ENCODE measurements at regions not wholly inside any gene's neighbourhood (a gene's known extent, or its start where the extent isn't known, plus 50 kb on each side); places are given as distances from the start of the nearest gene placed in this dataset.
A peak's percentile ranks its signal among the peaks of the same experiment; 100 is the strongest.

GRCh38 chr2:46836295-46837111, 79.1 kb downstream of the MCFD2 start:
- no peak overlapping the region for H3K4me3 Mint-ChIP-seq (ENCODE audit: unreplicated experiment)
- Histone ChIP-seq H3K79me2 (ENCODE audit: insufficient read depth, low read length) (no peaks in the 10 kb centered on the region), H3K4me2 (ENCODE audit: low read length) (peak overlapping the region; percentile 9), H4K20me1 (ENCODE audit: insufficient read depth, low read length) (no peaks in the 10 kb centered on the region), H3K27ac (ENCODE audit: low read depth, low read length) (no peak overlapping the region), H3K36me3 (ENCODE audit: insufficient read depth, low read length) (no peaks in the 10 kb centered on the region), H3K9ac (ENCODE audit: low read length) (no peak overlapping the region), H3K4me3 (ENCODE audit: insufficient read depth, low read depth, low read length) (no peak overlapping the region), H3K9me3 (ENCODE audit: insufficient read depth, low read depth, low read length) (no peaks in the 10 kb centered on the region), H3K27me3 (ENCODE audit: insufficient read depth, low read length) (no peaks in the 10 kb centered on the region), H2AFZ (ENCODE audit: low read depth, low read length) (peak overlapping the region; percentile 67), H3K4me1 (ENCODE audit: insufficient read depth, low read length) (peaks cover 15% of the 10 kb centered on the region)
- DNase-seq (ENCODE audit: low read depth) (peak; percentile 82), FAIRE-seq (no peak)
- peaks cover 3% of the 10 kb centered on the region for H3K36me3 Mint-ChIP-seq (ENCODE audit: low read depth, unreplicated experiment)
- peaks cover 8% of the 10 kb centered on the region for H3K9me3 Mint-ChIP-seq (ENCODE audit: unreplicated experiment)
- H3K27ac Mint-ChIP-seq (ENCODE audit: unreplicated experiment) = no peak overlapping the region
- TF ChIP-seq CTCF (IDR thresholded peaks at IDR 0.05; ENCODE audit: insufficient read depth, low read depth, low read length) = no peak
- no peak for TF ChIP-seq EZH2 (IDR thresholded peaks at IDR 0.05; ENCODE audit: insufficient read depth, low read length)
- H3K27me3 Mint-ChIP-seq (ENCODE audit: low read depth, unreplicated experiment) = peaks cover 12% of the 10 kb centered on the region
- H3K4me1 Mint-ChIP-seq (ENCODE audit: low read depth, unreplicated experiment) = peaks cover 5% of the 10 kb centered on the region

- FAIRE-seq = no peak
Observed at GRCh38 chr2:46835520-46835919, 80.1 kb downstream of the MCFD2 start.

More at GRCh38 chr2:46835520-46835919, 80.1 kb downstream of the MCFD2 start:
- Histone ChIP-seq H3K27ac (ENCODE audit: low read depth, low read length) (no peak overlapping the region), H4K20me1 (ENCODE audit: insufficient read depth, low read length) (no peaks in the 10 kb centered on the region), H3K4me1 (ENCODE audit: insufficient read depth, low read length) (peaks cover 15% of the 10 kb centered on the region), H3K4me2 (ENCODE audit: low read length) (no peak overlapping the region), H3K27me3 (ENCODE audit: insufficient read depth, low read length) (no peaks in the 10 kb centered on the region), H3K36me3 (ENCODE audit: insufficient read depth, low read length) (no peaks in the 10 kb centered on the region), H2AFZ (ENCODE audit: low read depth, low read length) (peak overlapping the region; percentile 67), H3K9me3 (ENCODE audit: insufficient read depth, low read depth, low read length) (no peaks in the 10 kb centered on the region), H3K9ac (ENCODE audit: low read length) (no peak overlapping the region), H3K4me3 (ENCODE audit: insufficient read depth, low read depth, low read length) (no peak overlapping the region), H3K79me2 (ENCODE audit: insufficient read depth, low read length) (no peaks in the 10 kb centered on the region)
- no peak for TF ChIP-seq EZH2 (IDR thresholded peaks at IDR 0.05; ENCODE audit: insufficient read depth, low read length)
- TF ChIP-seq CTCF (IDR thresholded peaks at IDR 0.05; ENCODE audit: insufficient read depth, low read depth, low read length) = no peak
- Mint-ChIP-seq H3K27me3 (ENCODE audit: low read depth, unreplicated experiment) (peaks cover 12% of the 10 kb centered on the region), H3K36me3 (ENCODE audit: low read depth, unreplicated experiment) (peaks cover 3% of the 10 kb centered on the region), H3K9me3 (ENCODE audit: unreplicated experiment) (peaks cover 10% of the 10 kb centered on the region), H3K4me3 (ENCODE audit: unreplicated experiment) (no peak overlapping the region), H3K4me1 (ENCODE audit: low read depth, unreplicated experiment) (peaks cover 5% of the 10 kb centered on the region), H3K27ac (ENCODE audit: unreplicated experiment) (no peak overlapping the region)
- no peak for DNase-seq (ENCODE audit: low read depth)
